Coronary artery (tissue), 2 donors: ENCODE measurements at regions not wholly inside any gene's neighbourhood (a gene's known extent, or its start where the extent isn't known, plus 50 kb on each side); places are given as distances from the start of the nearest gene placed in this dataset.
"Not testable (repeated sequence)": the region's sequence is repeated elsewhere in the genome, so short reads cannot be mapped to it uniquely, and the experiment has no call there.

ENCODE experiments used
- DNase-seq: peaks from one replicate; pipeline ENCODE4 v3.0.0-alpha.2; 2017; ENCODE audit warnings: low spot score
- H3K27ac ChIP-seq, 2 donors: fragments of 200-600 bp; sonication (generic); one replicate each; pipeline ENCODE4 v1.5.1; 2016 to 2019
- H3K4me3 ChIP-seq: fragments of 200-600 bp; sonication (generic); 2 replicates; pipeline ENCODE4 v1.5.1; 2016; ENCODE audit warnings: mild to moderate bottlenecking, moderate library complexity
- CTCF ChIP-seq: fragments of 200-600 bp; sonication (generic); IDR thresholded peaks from one replicate; pipeline ENCODE4 v1.5.1; 2019; ENCODE audit warnings: antibody characterized with exemption

- no peak overlapping the region for H3K4me3 ChIP-seq
- TF ChIP-seq CTCF, result no peak
- DNase-seq, result no peak
- no peak overlapping the region for H3K27ac ChIP-seq
Measured at GRCh38 chr6:85092226-85092625, 327.8 kb upstream of the TBX18 start.

- TF ChIP-seq CTCF, result no peak
- Histone ChIP-seq H3K4me3 (no peak overlapping the region), H3K27ac (no peak overlapping the region)
Measured at GRCh38 chr6:85089255-85089654, 324.9 kb upstream of the TBX18 start.

DNA sequence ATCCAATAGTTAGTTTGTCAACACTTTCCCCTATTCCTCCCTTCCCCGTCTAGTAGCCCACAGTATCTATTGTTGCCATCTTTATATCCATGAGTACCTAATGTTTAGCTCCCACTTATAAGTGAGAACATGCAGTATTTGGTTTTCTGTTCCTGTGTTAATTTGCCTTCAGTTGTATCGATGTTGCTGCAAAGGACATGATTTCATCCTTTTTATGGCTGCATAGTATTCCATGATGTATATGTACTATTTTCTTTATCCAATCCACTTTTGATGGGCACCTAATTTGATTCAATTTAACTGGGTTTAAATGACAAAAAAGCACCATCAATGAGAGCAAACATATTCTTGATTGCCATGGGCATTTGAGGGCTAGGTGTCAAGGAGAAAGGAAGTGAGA, 321.5 kb upstream of the TBX18 start:
- TF ChIP-seq CTCF, result no peak
- DNase-seq, result no peak
- Histone ChIP-seq H3K27ac (no peak overlapping the region), H3K4me3 (no peak overlapping the region)

More at GRCh38 chr6:85089255-85089654, 324.9 kb upstream of the TBX18 start:
- no peak for DNase-seq

GRCh38 chr6:85081102-85081501, 316.7 kb upstream of the TBX18 start:
- Histone ChIP-seq H3K4me3 (no peak overlapping the region), H3K27ac (no peak overlapping the region)
- TF ChIP-seq CTCF, result no peak
- DNase-seq, result no peak

- TF ChIP-seq CTCF, result no peak
- no peak overlapping the region for H3K27ac ChIP-seq
- DNase-seq, result no peak
- H3K4me3 ChIP-seq, result no peak overlapping the region
Measured at GRCh38 chr6:85079761-85080160, 315.4 kb upstream of the TBX18 start.

DNA sequence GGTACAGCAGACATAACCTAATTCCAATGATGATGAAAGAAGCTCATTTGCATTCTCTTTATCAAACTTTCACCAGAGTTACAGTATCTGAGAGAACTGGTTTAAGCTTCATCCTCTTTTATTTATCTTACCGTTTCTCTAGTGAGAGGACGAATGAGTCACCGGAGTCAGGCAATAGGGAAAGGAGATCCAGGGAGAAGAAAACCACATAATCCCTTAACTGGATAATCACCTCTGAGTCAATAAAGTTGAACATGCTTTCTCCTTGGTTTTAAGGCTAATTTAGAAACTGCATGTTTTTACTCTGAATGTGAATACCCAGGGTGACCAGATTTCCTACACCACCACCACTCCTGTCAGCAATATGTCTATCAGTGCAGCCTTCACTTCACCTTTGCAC, 313.7 kb upstream of the TBX18 start:
- no peak for DNase-seq

GRCh38 chr6:85077098-85077497, 312.7 kb upstream of the TBX18 start:
- H3K27ac ChIP-seq, result no peak overlapping the region
- no peak overlapping the region for H3K4me3 ChIP-seq
- TF ChIP-seq CTCF, result no peak
- no peak for DNase-seq

More for the DNA sequence above, 313.7 kb upstream of the TBX18 start:
- Histone ChIP-seq H3K27ac (no peak overlapping the region), H3K4me3 (no peak overlapping the region)
- TF ChIP-seq CTCF, result no peak

GRCh38 chr6:85071845-85072244, 307.4 kb upstream of the TBX18 start:
- not testable (repeated sequence) for H3K4me3 ChIP-seq, DNase-seq

More at GRCh38 chr6:85071845-85072244, 307.4 kb upstream of the TBX18 start:
- H3K27ac ChIP-seq, result not testable (repeated sequence)
